ENCODE measurements at regions not wholly inside any gene's neighbourhood (a gene's known extent, or its start where the extent isn't known, plus 50 kb on each side); places are given as distances from the start of the nearest gene placed in this dataset.
"Not testable (repeated sequence)": the region's sequence is repeated elsewhere in the genome, so short reads cannot be mapped to it uniquely, and the experiment has no call there.

DNA sequence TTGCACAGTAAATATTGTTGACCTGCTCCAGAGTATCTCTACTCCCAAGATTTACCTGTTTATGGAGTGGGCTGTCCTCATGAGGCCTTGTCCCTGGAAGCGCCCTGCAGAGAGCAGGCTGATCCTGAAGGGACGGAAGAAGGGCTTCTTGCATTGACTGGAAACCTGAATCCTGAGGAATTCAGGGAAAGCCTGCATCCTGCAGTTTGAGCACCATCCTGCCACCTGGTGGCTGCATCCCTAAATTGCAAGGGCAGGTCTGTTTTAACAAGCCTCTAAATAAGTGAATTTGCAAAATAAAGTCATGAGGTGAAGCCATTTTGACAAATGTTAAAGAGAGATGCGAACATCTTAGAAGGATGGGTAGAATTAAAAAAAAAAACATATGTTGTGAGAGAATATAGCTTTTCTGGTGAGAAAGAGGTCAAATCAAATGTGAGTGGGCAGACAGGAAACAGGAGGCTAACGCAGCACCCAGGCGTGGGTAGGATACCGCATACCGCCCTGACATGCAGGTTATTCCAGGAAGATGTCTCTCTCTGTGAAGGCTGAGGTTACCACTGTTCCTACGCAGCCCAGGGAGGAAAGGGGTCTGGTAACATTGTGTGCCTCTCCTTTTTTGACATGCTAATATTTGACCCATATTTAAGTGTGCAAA, 754.9 kb downstream of the RNF144A start:
- DNase-seq (ENCODE audit: extremely low read depth in 1 of 11, low read depth in 9 of 11, low spot score in 4 of 11): peak in 10 of 11 donors; percentile 17 to 49 (median 30)

GRCh38 chr2:7672685-7673071, 755.5 kb downstream of the RNF144A start:
- no peak for DNase-seq (ENCODE audit: extremely low read depth in 1 of 11, low read depth in 9 of 11, low spot score in 4 of 11)

- no peak for DNase-seq (ENCODE audit: extremely low read depth in 1 of 11, low read depth in 9 of 11, low spot score in 4 of 11)
These were observed 755.9 kb downstream of the RNF144A start for GRCh38 chr2:7673101-7673500.

- no peak for DNase-seq (ENCODE audit: extremely low read depth in 1 of 11, low read depth in 9 of 11, low spot score in 4 of 11)
These were observed 756.6 kb downstream of the RNF144A start for GRCh38 chr2:7673853-7674252.

DNA sequence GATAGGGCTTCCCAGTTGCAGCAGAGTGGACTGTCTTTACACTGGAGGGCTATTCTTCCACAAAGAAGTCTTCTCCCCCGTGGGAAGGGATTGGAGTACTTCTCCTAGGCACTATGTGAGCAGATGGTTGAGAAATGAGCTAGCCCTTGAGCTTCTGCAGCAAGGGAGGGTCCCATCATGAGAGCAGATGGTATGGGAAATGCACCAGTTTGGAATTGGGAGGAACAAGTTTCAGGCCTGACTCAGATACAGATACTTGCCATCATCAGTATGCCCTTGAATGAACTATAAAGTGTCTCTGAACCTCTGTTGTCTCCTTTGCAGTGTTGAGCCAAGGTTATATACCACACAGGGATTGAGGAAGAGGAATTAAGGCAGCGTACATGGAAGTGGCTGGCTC, 757.4 kb downstream of the RNF144A start:
- no peak for DNase-seq (ENCODE audit: extremely low read depth in 1 of 11, low read depth in 9 of 11, low spot score in 4 of 11)

DNA sequence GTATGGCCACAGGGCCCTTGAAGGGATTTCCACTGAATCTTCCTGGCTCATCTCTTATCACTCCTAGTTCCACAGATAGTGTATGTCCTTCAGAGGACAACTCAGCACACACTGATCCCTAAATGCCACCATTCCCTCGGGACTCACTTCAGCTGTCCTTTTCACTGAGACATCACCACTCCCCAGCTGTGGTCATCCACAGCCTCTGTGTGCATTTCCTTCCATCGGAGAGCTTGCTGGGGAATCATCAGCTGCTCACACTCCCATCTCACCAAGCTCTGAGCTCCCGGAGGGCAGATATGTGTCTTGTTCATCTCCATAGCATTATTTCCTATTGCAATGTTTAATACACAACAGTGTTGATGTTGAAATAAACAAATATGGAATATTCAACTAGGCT, 759.5 kb downstream of the RNF144A start:
- no peak for DNase-seq (ENCODE audit: extremely low read depth in 1 of 11, low read depth in 9 of 11, low spot score in 4 of 11)

- no peak for DNase-seq (ENCODE audit: extremely low read depth in 1 of 11, low read depth in 9 of 11, low spot score in 4 of 11)
These were observed 764.8 kb downstream of the RNF144A start for GRCh38 chr2:7681881-7682461.

DNA sequence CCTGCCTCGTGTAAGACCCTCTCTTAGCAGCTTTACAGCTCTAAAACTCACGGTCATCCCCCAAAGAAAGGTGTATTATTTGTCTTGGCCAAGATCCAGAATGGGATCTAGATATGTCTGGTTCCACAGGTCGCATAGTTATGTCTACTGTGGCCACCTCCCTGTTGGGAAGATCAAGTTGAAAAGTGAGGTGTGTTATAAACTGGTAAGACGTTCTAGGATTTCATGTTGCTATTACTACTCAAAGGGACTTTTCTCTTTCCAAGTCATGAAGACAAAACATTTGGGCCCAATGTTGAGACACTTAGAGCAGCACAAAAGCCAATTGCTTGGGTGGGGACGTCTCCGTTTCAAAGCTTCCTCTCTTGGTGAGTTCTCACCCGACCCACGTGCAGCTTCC, 766.0 kb downstream of the RNF144A start:
- DNase-seq (ENCODE audit: extremely low read depth in 1 of 11, low read depth in 9 of 11, low spot score in 4 of 11): no peak

DNA sequence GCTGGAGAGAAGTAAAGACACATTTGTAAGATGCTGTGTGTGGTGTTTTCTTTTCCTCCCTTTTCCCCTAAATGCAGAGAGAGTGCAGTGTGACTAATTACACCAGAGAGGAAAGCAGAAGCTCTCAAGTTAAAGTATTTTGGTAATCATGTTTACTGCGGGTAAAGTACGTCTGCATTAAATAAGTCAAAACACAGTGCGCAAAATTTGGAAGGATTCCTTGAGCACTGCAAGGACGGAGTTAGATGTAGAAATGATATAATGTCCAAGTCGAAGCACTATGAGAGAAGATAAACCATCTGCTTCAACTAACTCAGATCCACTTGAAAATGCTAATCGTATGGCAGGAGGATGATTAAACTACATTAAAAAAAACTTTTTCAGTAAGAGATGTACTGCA, 766.5 kb downstream of the RNF144A start:
- no peak for DNase-seq (ENCODE audit: extremely low read depth in 1 of 11, low read depth in 9 of 11, low spot score in 4 of 11)

- no peak for DNase-seq (ENCODE audit: extremely low read depth in 1 of 11, low read depth in 9 of 11, low spot score in 4 of 11)
These were observed 768.3 kb downstream of the RNF144A start for GRCh38 chr2:7685342-7686015.

- DNase-seq (ENCODE audit: extremely low read depth in 1 of 11, low read depth in 9 of 11, low spot score in 4 of 11): no peak
These were observed 768.8 kb downstream of the RNF144A start for GRCh38 chr2:7686016-7686385.

GRCh38 chr2:7691961-7692656, 774.9 kb downstream of the RNF144A start:
- DNase-seq (ENCODE audit: extremely low read depth in 1 of 11, low read depth in 9 of 11, low spot score in 4 of 11): no peak

DNA sequence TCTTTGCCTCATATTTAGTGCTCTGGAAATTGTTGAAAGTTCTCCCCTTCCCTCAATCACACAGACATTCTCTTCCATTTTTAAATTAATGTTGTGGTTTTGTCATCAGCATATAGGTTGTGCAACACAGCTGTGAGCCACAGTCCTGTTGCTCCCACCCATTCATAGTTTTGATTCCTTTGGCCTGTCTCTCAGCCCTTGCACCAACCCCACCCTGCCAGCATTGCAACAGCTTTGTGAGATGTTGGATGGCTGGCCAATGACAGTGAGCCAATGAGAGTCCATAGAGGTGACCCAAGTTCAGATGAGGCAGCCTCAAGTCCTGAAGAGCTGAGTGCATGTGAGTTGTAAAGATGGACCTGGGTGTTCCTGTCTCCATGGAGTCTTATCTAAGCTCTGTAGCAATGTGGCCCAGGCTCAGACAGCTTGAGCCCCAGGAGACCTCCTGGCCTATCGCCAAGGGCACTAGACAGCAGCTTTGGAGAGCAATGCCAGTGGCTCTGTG, 775.5 kb downstream of the RNF144A start:
- DNase-seq (ENCODE audit: extremely low read depth in 1 of 11, low read depth in 9 of 11, low spot score in 4 of 11): no peak

DNA sequence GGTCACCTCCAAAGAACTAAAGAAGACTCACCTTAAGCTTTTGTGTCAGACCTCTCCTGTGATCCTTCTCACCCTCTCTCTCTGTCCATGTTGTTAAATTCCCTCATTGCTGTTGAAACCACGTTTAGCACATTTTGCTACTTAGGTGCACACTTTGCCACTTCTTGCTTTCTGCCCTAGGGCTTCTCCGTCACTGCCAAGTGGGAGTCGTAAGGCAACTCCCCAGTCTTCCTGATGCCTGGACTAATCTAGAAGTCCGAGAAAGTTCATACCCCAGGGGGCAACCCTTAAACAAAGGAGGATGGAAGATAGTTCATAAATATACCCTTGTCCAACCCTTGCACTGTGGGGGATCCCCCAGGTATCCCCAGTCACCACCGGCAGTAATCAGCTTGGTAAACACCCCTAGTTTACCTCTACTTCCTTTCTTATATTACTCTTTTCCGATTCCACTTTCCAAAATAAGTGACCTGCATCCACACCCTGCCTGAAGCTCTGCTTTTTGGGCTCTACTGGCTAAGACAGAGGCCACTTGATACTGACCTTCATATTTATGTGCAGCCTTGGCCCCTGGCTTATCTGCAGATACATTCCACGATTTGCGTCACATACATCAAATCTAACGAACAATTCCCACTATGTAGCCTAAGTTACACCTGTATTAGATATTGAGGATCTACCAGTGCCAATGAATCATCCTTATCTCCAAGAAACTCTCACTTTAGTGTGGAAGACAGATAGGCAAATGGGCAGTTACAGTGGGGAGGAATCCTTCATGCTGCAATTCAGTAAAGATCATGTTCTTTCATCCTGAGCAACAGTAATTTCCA, 776.2 kb downstream of the RNF144A start:
- no peak for DNase-seq (ENCODE audit: extremely low read depth in 1 of 11, low read depth in 9 of 11, low spot score in 4 of 11)

DNA sequence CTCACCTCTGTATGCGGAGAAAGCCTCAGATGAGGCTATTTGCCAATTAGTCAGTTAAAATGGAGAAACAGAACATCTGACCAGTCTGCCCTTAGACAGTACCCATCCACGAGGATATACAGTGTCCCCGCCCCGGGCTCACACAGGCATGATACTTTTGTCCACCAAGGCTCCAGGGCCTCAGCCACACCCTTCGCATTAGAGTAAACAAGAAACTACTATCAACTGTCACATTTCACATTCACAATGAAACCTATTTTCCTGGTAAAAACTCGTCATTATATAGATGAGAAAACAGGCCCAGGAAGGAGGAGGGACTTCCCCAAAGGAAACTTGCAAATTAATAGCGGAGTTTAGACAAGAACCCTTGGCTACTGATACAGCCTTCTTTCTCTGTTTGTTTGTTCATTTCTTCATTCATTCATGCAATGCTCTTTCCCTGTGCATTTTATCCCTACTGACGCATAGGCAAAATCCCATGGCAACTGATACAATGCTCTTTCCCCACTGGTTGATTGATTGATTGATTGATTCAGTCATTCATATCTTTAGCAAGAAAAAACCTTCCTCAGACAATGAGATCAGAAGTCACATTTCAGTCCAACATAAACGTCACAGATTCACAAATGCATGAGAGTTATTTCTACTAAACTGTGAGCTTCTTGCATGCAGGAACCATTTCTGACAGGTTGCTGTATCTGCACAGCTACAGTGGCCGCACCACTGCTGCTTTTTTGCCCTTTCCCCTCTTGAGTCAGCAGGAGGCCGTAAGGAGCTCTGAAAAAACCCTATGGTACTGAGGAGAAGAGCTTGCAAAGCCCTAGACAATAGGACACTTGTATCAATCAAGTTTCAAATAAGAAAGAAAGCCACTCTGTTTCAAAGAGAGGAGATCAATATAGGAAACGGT, 777.1 kb downstream of the RNF144A start:
- no peak for DNase-seq (ENCODE audit: extremely low read depth in 1 of 11, low read depth in 9 of 11, low spot score in 4 of 11)

DNA sequence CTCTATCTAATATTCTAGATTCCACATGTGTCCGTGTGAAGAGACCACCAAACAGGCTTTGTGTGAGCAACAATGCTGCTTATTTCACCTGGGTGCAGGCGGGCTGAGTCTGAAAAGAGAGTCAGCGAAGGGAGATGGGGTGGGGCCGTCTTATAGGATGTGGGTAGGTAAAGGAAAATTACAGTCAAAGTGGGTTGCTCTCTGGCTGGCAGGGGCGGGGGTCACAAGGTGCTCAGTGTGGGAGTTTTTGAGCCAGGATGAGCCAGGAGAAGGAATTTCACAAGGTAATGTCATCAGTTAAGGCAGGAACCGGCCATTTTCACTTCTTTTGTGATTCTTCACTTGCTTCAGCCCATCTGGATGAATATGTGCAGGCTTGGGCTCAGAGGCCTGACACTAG, 779.3 kb downstream of the RNF144A start:
- DNase-seq (ENCODE audit: extremely low read depth in 1 of 11, low read depth in 9 of 11, low spot score in 4 of 11): not testable (repeated sequence)

DNA sequence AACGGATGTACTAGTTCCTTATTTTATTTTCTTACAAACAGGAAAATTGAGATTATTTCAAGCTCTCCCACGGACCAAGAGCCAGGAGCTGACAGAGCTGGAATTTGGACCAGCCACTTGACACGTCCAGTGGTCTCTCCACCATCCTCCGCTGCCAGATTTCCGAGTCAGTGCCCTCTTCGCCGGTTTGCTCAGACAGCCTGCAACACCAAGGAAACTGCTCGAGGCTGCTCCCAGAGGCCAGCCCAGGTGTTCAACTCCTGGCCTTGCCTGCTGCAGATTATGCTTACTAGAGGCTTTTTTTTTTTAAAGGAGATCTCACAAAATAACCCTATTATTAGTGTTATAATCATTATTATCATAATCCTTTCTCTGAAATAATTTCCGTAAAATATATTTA, 779.8 kb downstream of the RNF144A start:
- DNase-seq (ENCODE audit: extremely low read depth in 1 of 11, low read depth in 9 of 11, low spot score in 4 of 11): no peak

DNA sequence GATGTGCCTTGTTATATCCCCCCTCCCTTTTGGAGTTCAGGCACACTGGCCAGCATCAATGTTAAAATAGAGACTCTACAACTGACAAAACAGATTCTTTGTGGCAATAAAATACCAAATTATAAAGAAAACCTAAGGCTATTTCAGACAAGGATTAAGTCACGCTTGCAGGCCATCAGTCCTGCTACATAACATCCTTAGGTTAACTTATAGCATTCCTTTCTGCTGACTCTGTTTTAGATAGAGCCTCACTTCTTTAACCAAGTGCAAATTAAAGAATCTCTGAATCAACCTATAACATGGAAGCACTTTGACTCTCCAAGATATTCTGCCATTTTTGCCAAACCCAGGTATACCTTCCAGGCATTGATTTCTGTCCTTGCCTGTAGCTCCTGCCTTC, 784.6 kb downstream of the RNF144A start:
- no peak for DNase-seq (ENCODE audit: extremely low read depth in 1 of 11, low read depth in 9 of 11, low spot score in 4 of 11)

Measured in renal cortex interstitium (tissue), 11 donors.